ENCODE measurements at regions not wholly inside any gene's neighbourhood (a gene's known extent, or its start where the extent isn't known, plus 50 kb on each side); places are given as distances from the start of the nearest gene placed in this dataset.

GRCh38 chr16:87207509-87207908 lies 109.7 kb downstream of the C16orf95 start:
- TF ChIP-seq CTCF (conservative IDR thresholded peaks at IDR 0.05; ENCODE audit: low read length) (no peak), EZH2phosphoT487 (IDR thresholded peaks at IDR 0.05; ENCODE audit: borderline replicate concordance, low read depth, low read length) (no peak)

All from OCI-LY7 (cell line).